ENCODE measurements at regions not wholly inside any gene's neighbourhood (a gene's known extent, or its start where the extent isn't known, plus 50 kb on each side); places are given as distances from the start of the nearest gene placed in this dataset.
"Not testable (repeated sequence)": the region's sequence is repeated elsewhere in the genome, so short reads cannot be mapped to it uniquely, and the experiment has no call there.

GRCh38 chr4:128688033-128688721, 121.3 kb upstream of the JADE1 start:
- no peak for DNase-seq

GRCh38 chr4:128686810-128687209, 122.7 kb upstream of the JADE1 start:
- DNase-seq, result no peak

GRCh38 chr4:128686032-128686465, 123.5 kb upstream of the JADE1 start:
- DNase-seq, result no peak

- DNase-seq, result no peak
Measured at GRCh38 chr4:128684016-128684415, 125.5 kb upstream of the JADE1 start.

DNA sequence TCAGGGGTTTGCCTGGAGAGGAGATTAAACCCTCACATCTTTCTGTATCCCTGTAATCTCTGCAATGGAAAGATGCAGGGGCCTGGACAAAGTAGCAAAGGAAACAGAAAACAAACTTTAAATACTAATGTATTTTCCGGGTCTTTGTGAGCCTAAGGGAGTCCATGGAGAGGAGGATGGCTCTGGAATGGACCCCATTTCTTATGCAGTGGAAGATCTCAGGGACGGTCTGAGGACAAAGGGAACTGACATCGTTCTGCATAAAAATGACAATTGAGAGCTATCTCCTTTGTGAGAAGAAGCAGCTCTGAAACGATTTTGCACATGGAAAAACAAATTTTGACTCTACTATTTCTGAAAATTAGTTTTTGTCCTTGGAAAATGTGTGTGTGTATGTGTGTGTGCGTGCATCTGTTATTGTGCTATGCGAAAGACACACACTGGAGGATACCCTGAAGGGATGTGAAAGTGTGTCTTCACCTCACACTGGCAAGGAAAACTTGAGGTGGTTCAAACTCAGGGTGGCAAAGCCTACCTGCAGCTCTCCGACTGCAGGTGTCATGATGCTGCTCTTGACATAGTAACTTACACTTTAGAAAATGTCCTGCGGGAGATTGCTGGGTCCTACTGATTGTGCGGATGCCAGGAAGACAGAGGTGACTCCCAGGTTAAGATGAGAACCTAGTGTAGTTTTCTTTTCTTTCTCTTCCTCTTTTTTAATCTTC, 126.4 kb upstream of the JADE1 start:
- no peak for DNase-seq

GRCh38 chr4:128676095-128676494, 133.4 kb upstream of the JADE1 start:
- DNase-seq, result no peak

- no peak for DNase-seq
Measured at GRCh38 chr4:128675083-128675482, 134.4 kb upstream of the JADE1 start.

DNA sequence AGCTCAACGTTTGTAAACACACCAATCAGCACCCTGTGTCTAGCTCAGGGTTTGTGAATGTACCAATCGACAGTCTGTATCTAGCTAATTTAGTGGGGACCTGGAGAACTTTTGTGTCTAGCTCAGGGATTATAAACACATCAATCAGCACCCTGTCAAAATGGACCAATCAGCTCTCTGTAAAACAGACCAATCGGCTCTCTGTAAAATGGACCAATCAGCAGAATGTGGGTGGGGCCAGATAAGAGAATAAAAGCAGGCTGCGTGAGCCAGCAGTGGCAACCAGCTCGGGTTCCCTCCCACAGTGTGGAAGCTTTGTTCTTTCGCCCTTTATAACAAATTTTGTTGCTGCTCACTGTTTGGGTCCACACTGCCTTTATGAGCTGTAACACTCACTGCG, 136.3 kb upstream of the JADE1 start:
- DNase-seq, result not testable (repeated sequence)

DNA sequence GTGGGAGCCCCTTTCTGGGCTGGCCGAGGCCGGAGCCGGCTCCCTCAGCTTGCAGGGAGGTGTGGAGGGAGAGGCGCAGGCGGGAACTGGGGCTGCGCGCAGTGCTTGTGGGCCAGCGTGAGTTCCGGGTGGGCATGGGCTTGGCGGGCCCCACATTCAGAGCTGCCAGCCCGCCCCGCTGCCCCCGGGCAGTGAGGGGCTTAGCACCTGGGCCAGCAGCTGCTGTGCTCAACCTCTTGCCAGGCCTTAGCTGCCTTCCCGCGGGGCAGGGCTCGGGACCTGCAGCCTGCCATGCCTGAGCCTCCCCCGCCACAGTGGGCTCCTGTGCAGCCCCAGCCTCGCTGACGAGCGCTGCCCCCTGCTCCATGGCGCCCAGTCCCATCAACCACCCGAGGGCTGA, 136.9 kb upstream of the JADE1 start:
- DNase-seq, result not testable (repeated sequence)

- DNase-seq, result no peak
Measured at GRCh38 chr4:128670513-128670912, 139.0 kb upstream of the JADE1 start.

GRCh38 chr4:128668566-128668965, 140.9 kb upstream of the JADE1 start:
- no peak for DNase-seq

DNA sequence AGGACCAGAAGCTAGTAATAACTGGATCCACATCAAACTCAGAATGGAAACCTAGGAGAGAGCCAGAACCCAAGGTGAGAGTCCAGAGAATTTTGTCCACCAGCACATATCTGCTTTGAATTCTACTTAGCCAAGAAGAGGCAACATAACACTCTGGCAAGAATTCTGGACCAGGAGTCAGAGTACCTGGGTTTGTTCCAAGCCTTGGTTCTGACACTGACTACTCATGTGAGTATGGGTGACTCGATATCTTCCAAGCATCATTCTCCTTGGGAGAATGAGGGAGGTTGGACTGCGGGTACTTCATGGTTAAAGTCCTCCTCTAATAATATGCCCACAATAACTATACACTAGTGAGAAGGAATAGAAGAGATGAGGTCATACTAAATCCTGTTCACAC, 144.0 kb upstream of the JADE1 start:
- DNase-seq, result no peak

DNA sequence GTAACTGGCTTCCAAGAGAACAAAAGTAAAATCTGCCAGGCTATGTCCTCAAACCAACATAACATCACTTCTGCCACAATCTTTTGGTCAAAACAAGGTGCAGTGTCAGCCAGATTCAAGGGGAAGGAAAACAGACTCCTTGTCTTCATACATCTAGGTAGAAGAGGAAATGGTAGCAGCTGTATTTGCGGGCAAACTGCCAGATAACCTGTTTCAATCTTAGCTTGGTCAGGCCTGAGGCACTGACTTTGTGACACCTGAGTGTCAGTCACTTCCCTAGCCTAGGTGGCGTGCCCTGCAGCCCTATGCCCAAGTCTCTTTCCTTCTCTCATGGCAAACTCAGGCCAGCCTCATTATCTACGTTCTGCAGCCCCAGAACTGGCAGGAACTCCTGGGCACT, 146.2 kb upstream of the JADE1 start:
- no peak for DNase-seq

- DNase-seq, result no peak
Measured at GRCh38 chr4:128661479-128661878, 148.0 kb upstream of the JADE1 start.

DNA sequence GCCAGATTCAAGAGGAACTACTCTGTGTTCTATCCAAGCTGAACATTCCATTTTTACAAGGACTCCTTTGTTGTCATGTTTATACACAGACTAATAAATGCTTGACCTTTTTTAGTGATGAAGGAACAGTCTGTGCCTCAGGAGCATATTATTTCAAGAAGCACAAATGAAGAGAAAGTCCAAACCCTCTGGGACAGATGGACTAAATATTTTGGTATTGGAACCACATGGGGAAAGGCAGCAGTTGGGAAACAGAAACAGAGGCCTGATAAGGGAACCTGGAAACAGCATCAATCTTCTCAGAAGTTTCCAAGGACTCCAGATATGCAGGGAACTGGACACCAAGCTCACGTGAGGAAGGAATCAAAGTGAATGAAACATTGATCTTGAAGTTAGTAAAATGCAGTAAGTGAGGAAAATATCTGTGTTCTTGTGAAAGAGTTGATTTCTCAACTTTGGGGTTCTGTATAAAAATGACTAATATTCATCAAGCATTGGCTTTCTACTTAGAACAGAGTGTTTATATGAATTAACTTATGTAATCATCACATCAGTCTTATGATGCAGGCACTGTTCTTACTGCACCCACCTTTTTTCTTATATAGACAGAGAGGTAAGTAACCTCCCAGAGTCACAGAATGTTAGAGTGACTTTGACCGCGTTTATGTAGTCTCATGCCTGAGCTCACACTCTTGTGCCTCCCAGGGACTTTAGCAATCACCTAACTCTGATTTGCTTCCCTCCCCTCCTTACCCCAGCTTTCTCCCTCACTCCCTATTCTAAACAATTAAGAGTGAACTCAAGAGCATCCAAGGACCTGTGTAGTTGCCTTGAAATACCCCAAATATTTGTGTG, 148.9 kb upstream of the JADE1 start:
- no peak for DNase-seq

- DNase-seq, result no peak
Measured at GRCh38 chr4:128658214-128658631, 151.3 kb upstream of the JADE1 start.

DNA sequence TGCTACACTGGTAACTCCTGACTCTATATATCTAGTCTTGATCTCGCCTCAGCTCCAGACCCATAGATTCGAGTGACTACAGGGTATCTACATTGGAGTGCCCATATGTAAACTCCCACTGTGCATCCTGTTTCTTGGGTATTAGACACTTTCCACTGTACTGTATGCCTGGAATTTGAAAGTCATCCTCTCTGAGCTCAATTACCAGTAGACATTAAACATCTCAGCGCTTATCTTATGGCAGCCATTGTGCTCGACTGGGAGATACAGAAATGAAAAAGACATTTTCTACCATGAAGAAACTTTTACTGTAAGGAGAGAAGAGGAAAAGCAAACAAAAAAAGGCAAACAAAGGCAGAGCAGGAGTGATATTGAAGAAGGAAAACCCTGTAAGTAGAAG, 151.9 kb upstream of the JADE1 start:
- DNase-seq, result no peak

DNA sequence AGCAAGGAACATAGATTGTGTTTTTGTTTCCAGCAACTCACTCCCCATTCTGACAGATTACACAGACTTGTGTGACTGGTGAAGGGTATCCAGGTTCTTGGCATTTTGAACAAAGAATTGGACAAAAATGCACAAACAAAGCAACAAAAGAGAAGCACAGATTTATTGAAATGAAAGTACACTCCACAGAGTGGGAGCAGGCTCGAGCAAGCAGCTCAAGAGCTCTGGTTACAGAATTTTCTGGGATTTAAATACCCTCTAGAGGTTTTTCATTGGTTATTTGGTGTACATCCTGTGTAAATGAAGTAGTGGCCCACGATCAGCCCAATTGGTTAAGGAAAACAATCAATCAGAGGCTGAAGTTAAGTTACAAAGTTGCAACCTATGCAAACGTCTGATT, 155.0 kb upstream of the JADE1 start:
- DNase-seq, result no peak

GRCh38 chr4:128653527-128654444, 155.7 kb upstream of the JADE1 start:
- DNase-seq, result no peak

- DNase-seq, result no peak
Measured at GRCh38 chr4:128649575-128650205, 159.8 kb upstream of the JADE1 start.

DNA sequence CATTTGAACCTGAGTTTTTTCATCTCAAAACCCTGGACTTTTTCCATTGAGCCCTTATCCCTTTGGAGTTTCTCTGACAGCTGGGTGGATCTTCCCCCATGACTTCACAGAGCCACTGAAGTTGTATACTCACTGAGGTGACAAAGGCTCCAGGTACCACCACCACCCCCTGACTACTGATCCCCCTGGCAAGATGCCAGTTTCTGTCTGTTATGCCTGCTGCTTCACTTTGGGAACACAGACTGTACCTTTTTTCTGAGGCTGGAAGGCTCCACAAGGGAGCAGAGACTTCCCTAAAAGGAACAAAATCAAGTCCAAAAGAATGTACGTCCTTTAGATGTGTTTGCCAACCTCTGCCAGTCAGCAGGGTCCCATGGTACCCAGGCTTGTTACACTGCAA, 160.3 kb upstream of the JADE1 start:
- DNase-seq, result no peak

DNA sequence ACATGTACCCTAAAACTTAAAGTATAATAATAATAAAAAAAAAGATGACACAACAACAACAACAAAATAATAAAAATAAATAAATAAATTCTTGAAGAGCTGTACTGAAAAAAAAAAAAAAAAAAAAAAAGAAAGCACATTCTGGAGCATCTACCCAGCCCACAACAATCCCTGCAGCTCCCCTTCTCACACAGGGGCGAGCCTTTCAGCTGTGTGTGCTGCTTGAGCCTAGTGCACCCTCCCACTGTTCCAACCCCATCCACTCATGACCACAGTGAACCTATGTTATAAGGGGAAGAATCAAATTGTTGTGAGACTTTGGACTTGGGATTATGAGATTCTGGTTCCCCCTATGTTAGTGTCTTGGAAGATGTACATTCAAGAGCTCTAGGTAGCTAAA, 161.5 kb upstream of the JADE1 start:
- no peak for DNase-seq

Data from GF-D8 (cell line).